ENCODE measurements at regions not wholly inside any gene's neighbourhood (a gene's known extent, or its start where the extent isn't known, plus 50 kb on each side); places are given as distances from the start of the nearest gene placed in this dataset.

DNA sequence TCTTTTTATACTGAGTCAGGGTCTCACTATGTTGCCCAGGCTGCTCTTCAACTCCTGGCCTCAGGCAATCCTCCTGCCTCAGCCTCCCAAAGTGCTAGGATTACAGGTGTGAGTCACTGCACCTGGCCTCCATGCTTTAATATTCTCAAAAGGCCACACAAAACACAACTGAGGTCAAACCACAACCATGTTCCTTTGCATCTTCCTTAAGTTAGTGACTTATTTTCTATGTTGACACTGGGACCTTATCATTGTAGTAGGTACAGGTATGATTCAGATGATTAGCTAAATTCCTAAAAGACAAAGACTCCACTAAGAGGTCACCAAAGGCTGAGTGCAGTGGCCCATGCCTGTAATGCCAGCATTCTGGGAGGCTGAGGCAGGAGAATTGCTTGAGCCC is 131.9 kb upstream of the ATP1B1 start:
- no peak for DNase-seq (ENCODE audit: extremely low spot score in 2 of 2)
- no peaks in the 10 kb centered on the region for H3K36me3 ChIP-seq
- no peaks in the 10 kb centered on the region for H3K27me3 ChIP-seq
- no peak overlapping the region for H3K4me3 ChIP-seq
- no peaks in the 10 kb centered on the region for H3K4me1 ChIP-seq
- H3K9me3 ChIP-seq = no peaks in the 10 kb centered on the region
- TF ChIP-seq POLR2A (IDR thresholded peaks at IDR 0.05) = no peak
- no peak for TF ChIP-seq POLR2AphosphoS5 (IDR thresholded peaks at IDR 0.05; ENCODE audit: insufficient read depth in 1 of 2, low read depth in 1 of 2)
- TF ChIP-seq, protein P1, sequence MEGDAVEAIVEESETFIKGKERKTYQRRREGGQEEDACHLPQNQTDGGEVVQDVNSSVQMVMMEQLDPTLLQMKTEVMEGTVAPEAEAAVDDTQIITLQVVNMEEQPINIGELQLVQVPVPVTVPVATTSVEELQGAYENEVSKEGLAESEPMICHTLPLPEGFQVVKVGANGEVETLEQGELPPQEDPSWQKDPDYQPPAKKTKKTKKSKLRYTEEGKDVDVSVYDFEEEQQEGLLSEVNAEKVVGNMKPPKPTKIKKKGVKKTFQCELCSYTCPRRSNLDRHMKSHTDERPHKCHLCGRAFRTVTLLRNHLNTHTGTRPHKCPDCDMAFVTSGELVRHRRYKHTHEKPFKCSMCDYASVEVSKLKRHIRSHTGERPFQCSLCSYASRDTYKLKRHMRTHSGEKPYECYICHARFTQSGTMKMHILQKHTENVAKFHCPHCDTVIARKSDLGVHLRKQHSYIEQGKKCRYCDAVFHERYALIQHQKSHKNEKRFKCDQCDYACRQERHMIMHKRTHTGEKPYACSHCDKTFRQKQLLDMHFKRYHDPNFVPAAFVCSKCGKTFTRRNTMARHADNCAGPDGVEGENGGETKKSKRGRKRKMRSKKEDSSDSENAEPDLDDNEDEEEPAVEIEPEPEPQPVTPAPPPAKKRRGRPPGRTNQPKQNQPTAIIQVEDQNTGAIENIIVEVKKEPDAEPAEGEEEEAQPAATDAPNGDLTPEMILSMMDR (IDR thresholded peaks at IDR 0.05) = no peak
- H3K27ac ChIP-seq = no peak overlapping the region
- intact Hi-C loops (cut with DNase I) = no loop called here

DNA sequence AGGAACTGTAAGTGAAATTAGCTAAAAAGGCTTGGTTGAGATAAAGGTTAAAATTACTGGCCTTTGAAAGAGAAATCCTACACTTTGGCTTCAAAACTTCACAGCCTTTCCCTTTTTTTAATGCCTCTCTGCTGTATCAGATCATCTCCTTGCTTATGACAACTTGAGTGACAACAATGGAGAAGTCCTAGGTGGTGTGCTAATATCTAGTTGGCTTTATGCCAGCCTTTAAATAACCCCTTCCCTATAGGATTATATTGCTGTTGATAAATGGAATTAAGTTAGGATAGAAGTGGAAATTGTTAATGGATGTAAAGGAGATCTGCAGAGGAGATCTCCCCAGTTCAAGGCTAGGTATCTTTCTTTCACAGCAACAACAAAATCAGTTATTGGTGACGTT is 130.2 kb upstream of the ATP1B1 start:
- TF ChIP-seq POLR2AphosphoS5 (IDR thresholded peaks at IDR 0.05; ENCODE audit: insufficient read depth in 1 of 2, low read depth in 1 of 2) (no peak), POLR2A (IDR thresholded peaks at IDR 0.05) (no peak)
- TF ChIP-seq, protein P1 (IDR thresholded peaks at IDR 0.05) = no peak
- Histone ChIP-seq H3K27me3 (no peaks in the 10 kb centered on the region), H3K9me3 (no peaks in the 10 kb centered on the region), H3K27ac (no peak overlapping the region), H3K4me1 (no peaks in the 10 kb centered on the region), H3K4me3 (no peak overlapping the region), H3K36me3 (no peaks in the 10 kb centered on the region)
- DNase-seq (ENCODE audit: extremely low spot score in 2 of 2) = no peak
- intact Hi-C loops (cut with DNase I) = no loop called here

DNA sequence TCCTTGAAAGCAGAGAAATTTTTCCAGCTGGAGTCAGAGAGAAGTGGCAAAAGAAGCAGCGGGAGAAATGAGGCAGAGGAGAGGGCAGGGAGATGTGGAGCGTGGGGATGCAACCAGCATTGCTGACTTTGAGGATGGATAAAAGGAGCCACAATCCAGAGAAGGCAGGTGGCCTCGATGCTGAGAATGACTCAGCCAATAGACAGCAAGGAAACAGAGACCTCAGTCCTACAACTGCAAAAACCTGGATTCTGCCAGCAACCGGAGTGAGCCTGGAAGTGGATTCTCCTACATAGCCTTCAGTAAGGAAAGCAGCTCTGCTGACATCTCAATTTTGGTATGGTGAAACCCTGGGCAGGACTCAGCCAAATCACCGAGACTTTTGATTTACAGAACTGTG is 128.9 kb upstream of the ATP1B1 start:
- no peaks in the 10 kb centered on the region for H3K4me1 ChIP-seq
- H3K36me3 ChIP-seq = no peaks in the 10 kb centered on the region
- H3K27ac ChIP-seq = no peak overlapping the region
- H3K4me3 ChIP-seq = no peak overlapping the region
- TF ChIP-seq POLR2AphosphoS5 (IDR thresholded peaks at IDR 0.05; ENCODE audit: insufficient read depth in 1 of 2, low read depth in 1 of 2) = no peak
- TF ChIP-seq, protein P1 (IDR thresholded peaks at IDR 0.05) = no peak
- TF ChIP-seq POLR2A (IDR thresholded peaks at IDR 0.05) = no peak
- no peaks in the 10 kb centered on the region for H3K27me3 ChIP-seq
- no peak for DNase-seq (ENCODE audit: extremely low spot score in 2 of 2)
- intact Hi-C loops (cut with DNase I) = no loop called here
- H3K9me3 ChIP-seq = no peaks in the 10 kb centered on the region

DNA sequence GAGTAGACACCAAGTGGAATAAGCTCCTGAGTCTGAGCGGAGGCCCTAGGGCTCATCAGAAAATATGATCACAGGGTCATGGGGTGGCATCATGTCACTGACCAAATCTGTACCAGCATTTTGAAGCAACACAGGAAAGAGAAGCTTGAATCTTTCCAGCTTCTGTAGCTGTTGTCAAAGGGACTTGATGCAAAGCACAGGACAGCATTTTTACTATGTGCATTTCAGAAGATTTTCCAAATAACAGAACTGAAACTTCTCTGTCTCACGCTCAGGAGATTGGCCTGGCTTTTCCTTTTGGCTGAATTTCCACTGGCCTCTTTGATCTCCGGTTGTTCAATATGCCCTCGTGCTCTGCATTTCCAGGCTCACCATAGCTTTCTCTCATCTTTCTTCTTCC is 127.2 kb upstream of the ATP1B1 start:
- no peak for DNase-seq (ENCODE audit: extremely low spot score in 2 of 2)
- H3K27me3 ChIP-seq = no peaks in the 10 kb centered on the region
- no peaks in the 10 kb centered on the region for H3K4me1 ChIP-seq
- H3K9me3 ChIP-seq = no peaks in the 10 kb centered on the region
- intact Hi-C loops (cut with DNase I) = no loop called here
- TF ChIP-seq, protein P1 (IDR thresholded peaks at IDR 0.05) = no peak
- TF ChIP-seq POLR2A (IDR thresholded peaks at IDR 0.05) (no peak), POLR2AphosphoS5 (IDR thresholded peaks at IDR 0.05; ENCODE audit: insufficient read depth in 1 of 2, low read depth in 1 of 2) (no peak)
- H3K4me3 ChIP-seq = no peak overlapping the region
- no peak overlapping the region for H3K27ac ChIP-seq
- no peaks in the 10 kb centered on the region for H3K36me3 ChIP-seq

DNA sequence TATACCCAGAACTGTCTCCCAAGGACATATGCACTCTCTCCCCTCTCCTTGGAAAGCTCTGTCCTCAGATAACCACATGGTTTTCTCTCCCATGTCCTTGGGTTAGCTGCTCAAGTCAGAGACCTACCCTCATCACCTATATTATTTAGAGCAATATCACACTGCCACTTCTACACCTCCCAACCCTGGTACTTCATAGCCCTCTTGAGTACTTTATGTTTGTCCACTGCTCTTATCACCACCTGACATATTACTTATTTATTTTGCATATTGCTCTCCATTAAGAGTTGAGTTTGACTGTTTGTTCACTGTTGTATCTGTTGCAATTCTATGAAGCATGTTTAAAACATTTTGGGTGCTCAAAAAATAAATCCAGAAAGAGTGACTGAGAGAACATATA is 126.3 kb upstream of the ATP1B1 start:
- intact Hi-C loops (cut with DNase I) = no loop called here
- H3K4me1 ChIP-seq = no peaks in the 10 kb centered on the region
- no peaks in the 10 kb centered on the region for H3K27me3 ChIP-seq
- H3K27ac ChIP-seq = no peak overlapping the region
- DNase-seq (ENCODE audit: extremely low spot score in 2 of 2) = no peak
- H3K36me3 ChIP-seq = no peaks in the 10 kb centered on the region
- H3K4me3 ChIP-seq = no peak overlapping the region
- no peaks in the 10 kb centered on the region for H3K9me3 ChIP-seq
- TF ChIP-seq, protein P1 (IDR thresholded peaks at IDR 0.05) = no peak
- TF ChIP-seq POLR2A (IDR thresholded peaks at IDR 0.05) (no peak), POLR2AphosphoS5 (IDR thresholded peaks at IDR 0.05; ENCODE audit: insufficient read depth in 1 of 2, low read depth in 1 of 2) (no peak)
